GM23338 (cell line): ENCODE measurements at regions not wholly inside any gene's neighbourhood (a gene's known extent, or its start where the extent isn't known, plus 50 kb on each side); places are given as distances from the start of the nearest gene placed in this dataset.

Experiments used
- ATAC-seq: fragments of 200-7000 bp; cut with Tn5 transposase; 3 replicates; pipeline ENCODE4 v1.9.1; 2020
- DNase-seq: peaks from one replicate; pipeline ENCODE4 v3.0.0-alpha.2; 2015; ENCODE audit warnings: low spot score
- H2AFZ ChIP-seq: fragments of 200-600 bp; sonication (generic); 2 replicates; pipeline ENCODE4 v1.8.0; 2016; ENCODE audit warnings: antibody characterized with exemption, mild to moderate bottlenecking, moderate library complexity
- H3F3A ChIP-seq: fragments of 200-600 bp; sonication (generic); replicated peaks from 2 replicates; pipeline ENCODE4 v1.8.0; 2017; ENCODE audit warnings: antibody characterized with exemption, mixed run types, low read depth
- H3K27ac ChIP-seq: fragments of 200-600 bp; sonication (generic); 2 replicates; pipeline ENCODE4 v1.6.1; 2016; ENCODE audit warnings: low read depth
- H3K27me3 ChIP-seq: fragments of 200-600 bp; sonication (generic); 2 replicates; pipeline ENCODE4 v1.8.0; 2016; ENCODE audit warnings: mild to moderate bottlenecking, mixed run types, moderate library complexity; ENCODE audit not compliant: insufficient read depth
- H3K36me3 ChIP-seq: fragments of 200-600 bp; sonication (generic); 2 replicates; pipeline ENCODE4 v1.8.0; 2016; ENCODE audit warnings: mild to moderate bottlenecking; ENCODE audit not compliant: insufficient read depth
- H3K4me1 ChIP-seq: fragments of 200-600 bp; sonication (generic); 2 replicates; pipeline ENCODE4 v1.8.0; 2016; ENCODE audit warnings: mild to moderate bottlenecking, moderate library complexity; ENCODE audit not compliant: insufficient read depth
- H3K4me2 ChIP-seq: fragments of 200-600 bp; sonication (generic); 2 replicates; pipeline ENCODE4 v1.7.1; 2017; ENCODE audit warnings: mixed run types
- H3K4me3 ChIP-seq: fragments of 200-600 bp; sonication (generic); 2 replicates; pipeline ENCODE4 v1.6.1; 2016; ENCODE audit warnings: mixed run types
- H3K79me2 ChIP-seq: fragments of 200-600 bp; sonication (generic); replicated peaks from 2 replicates; pipeline ENCODE4 v1.8.0; 2017; ENCODE audit warnings: mild to moderate bottlenecking; ENCODE audit not compliant: insufficient read depth
- H3K9me2 ChIP-seq: fragments of 200-600 bp; sonication (generic); 2 replicates; pipeline ENCODE4 v1.8.0; 2017; ENCODE audit not compliant: insufficient read depth
- H4K20me1 ChIP-seq: fragments of 200-600 bp; sonication (generic); replicated peaks from 2 replicates; pipeline ENCODE4 v1.8.0; 2017; ENCODE audit warnings: mild to moderate bottlenecking; ENCODE audit not compliant: insufficient read depth
- H3K27ac Mint-ChIP-seq: 2 replicates; pipeline ENCODE4 v1.8.0; 2020; ENCODE audit warnings: inconsistent platforms, mild to moderate bottlenecking, moderate library complexity, mixed read lengths
- H3K27me3 Mint-ChIP-seq: 3 replicates; pipeline ENCODE4 v1.8.0; 2022; ENCODE audit warnings: low read depth, mild to moderate bottlenecking, moderate library complexity, mixed read lengths, inconsistent platforms; ENCODE audit not compliant: insufficient read depth, poor library complexity
- H3K36me3 Mint-ChIP-seq: 3 replicates; pipeline ENCODE4 v1.8.0; 2021; ENCODE audit warnings: low read depth, mild to moderate bottlenecking, inconsistent platforms, moderate library complexity, mixed read lengths
- H3K4me1 Mint-ChIP-seq: 3 replicates; pipeline ENCODE4 v1.8.0; 2020; ENCODE audit warnings: mild to moderate bottlenecking, inconsistent platforms, mixed read lengths
- H3K4me3 Mint-ChIP-seq: 3 replicates; pipeline ENCODE4 v1.8.0; 2021; ENCODE audit warnings: moderate library complexity, mild to moderate bottlenecking, inconsistent platforms, mixed read lengths
- H3K9me3 Mint-ChIP-seq: 3 replicates; pipeline ENCODE4 v1.8.0; 2020; ENCODE audit warnings: moderate library complexity, mild to moderate bottlenecking, inconsistent platforms, mixed read lengths
- CTCF ChIP-seq, 2 experiments: fragments of 200-600 bp in 1 of 2; sonication (generic) in 1 of 2; conservative IDR thresholded peaks; 2 replicates each; pipeline versions ENCODE4 v1.5.1 to v1.6.1; 2016 to 2017; ENCODE audit warnings: antibody characterized with exemption in 2 of 2, low read depth in 2 of 2, mild to moderate bottlenecking in 2 of 2, moderate library complexity in 1 of 2
- EZH2phosphoT487 ChIP-seq: fragments of 200-600 bp; sonication (generic); IDR thresholded peaks from one replicate; pipeline ENCODE4 v1.8.1; 2018; ENCODE audit warnings: antibody characterized with exemption; ENCODE audit not compliant: unreplicated experiment
- JUNB ChIP-seq: IDR thresholded peaks from one replicate; pipeline ENCODE4 v1.6.1; 2016; ENCODE audit warnings: antibody characterized with exemption; ENCODE audit not compliant: unreplicated experiment
- REST ChIP-seq: IDR thresholded peaks from one replicate; pipeline ENCODE4 v1.6.1; 2018; ENCODE audit warnings: antibody characterized with exemption; ENCODE audit not compliant: unreplicated experiment
- STAT1 ChIP-seq: IDR thresholded peaks from one replicate; pipeline ENCODE4 v1.6.1; 2016; ENCODE audit warnings: antibody characterized with exemption; ENCODE audit not compliant: unreplicated experiment
- ZNF331 ChIP-seq: fragments of 250-450 bp; sonication (Bioruptor Pico); IDR thresholded peaks from 2 replicates; pipeline ENCODE4 v1.5.0; 2020; ENCODE audit warnings: low read depth, mild to moderate bottlenecking, moderate library complexity
- ZNF462 ChIP-seq: fragments of 250-450 bp; sonication (Bioruptor Pico); IDR thresholded peaks from 2 replicates; pipeline ENCODE4 v1.5.0; 2020; ENCODE audit warnings: mild to moderate bottlenecking, moderate library complexity

- no peak for TF ChIP-seq CTCF (conservative IDR thresholded peaks at IDR 0.05; ENCODE audit: low read depth in 2 of 2)
- TF ChIP-seq EZH2phosphoT487: no peak
- TF ChIP-seq STAT1: no peak
- no peak for TF ChIP-seq REST
- no peak for TF ChIP-seq JUNB
These were observed 146.9 kb downstream of the SP3 start (continued) for GRCh38 chr2:173818285-173818684.

DNA sequence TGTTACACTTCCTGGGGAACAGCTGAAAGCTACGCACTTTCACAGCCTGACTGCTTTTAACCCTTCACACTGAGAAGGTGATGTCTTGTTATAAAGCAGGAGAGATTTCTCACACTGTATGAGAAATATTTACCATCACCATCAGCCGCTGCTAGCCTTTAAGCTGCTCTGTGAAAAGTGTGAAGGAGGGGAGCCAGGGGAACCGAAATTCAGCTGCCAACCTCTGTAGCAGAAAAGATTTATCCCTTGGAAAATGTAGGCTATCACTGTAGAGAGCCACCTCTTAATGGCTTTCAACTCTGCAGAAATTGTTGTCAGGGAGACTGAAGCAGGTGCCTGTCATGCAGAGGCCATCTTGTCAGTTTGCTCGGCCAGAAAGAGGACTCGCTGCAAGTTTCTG lies 145.3 kb downstream of the SP3 start:
- Histone ChIP-seq H2AFZ (no peak overlapping the region; the same call in 1 of the 2 replicates), H3K4me3 (no peak overlapping the region), H3K9me2 (peaks cover 19% of the 10 kb centered on the region; the same call in 1 of the 2 replicates), H3K36me3 (no peaks in the 10 kb centered on the region), H4K20me1 (no peaks in the 10 kb centered on the region), H3K79me2 (no peaks in the 10 kb centered on the region), H3K4me2 (no peak overlapping the region), H3K27ac (no peak overlapping the region), H3F3A (no peaks in the 10 kb centered on the region), H3K4me1 (no peaks in the 10 kb centered on the region), H3K27me3 (no peaks in the 10 kb centered on the region)
- TF ChIP-seq ZNF462 (CRISPR knock-in tag) (no peak), STAT1 (no peak), JUNB (no peak), ZNF331 (no peak)
- Mint-ChIP-seq H3K27me3 (peaks cover 7% of the 10 kb centered on the region), H3K9me3 (no peaks in the 10 kb centered on the region; the same call in 2 of the 3 replicates), H3K4me3 (no peak overlapping the region), H3K27ac (no peak overlapping the region), H3K4me1 (no peaks in the 10 kb centered on the region; the same call in 2 of the 3 replicates), H3K36me3 (no peaks in the 10 kb centered on the region; the same call in 2 of the 3 replicates)
- ATAC-seq (no peak), DNase-seq (no peak)
